ENCODE measurements at regions not wholly inside any gene's neighbourhood (a gene's known extent, or its start where the extent isn't known, plus 50 kb on each side); places are given as distances from the start of the nearest gene placed in this dataset.

DNA sequence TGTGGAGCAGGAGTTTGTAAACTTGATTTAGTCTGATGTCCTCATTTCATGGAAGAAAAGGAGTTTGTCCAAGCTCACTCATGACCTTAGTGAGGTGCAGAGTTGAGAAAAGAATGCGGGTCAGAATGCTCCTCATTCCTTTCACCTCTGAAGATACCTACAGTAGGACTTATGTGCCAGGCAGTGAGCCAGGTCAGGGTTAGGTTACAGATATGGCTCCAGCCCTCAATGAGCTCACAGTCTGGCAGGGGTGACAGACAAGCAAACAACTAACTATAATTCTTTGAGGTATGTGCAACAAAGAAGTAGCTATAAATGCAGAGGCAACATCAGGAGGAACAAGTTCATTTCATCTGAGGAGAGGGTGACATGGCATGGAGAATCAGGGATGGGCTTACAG, 102.5 kb downstream of the SPATA31D1 start:
- no peak overlapping the region for H3T11ph ChIP-seq (ENCODE audit: low read length)
- H2BK5ac ChIP-seq (ENCODE audit: insufficient read length, low read length): no peak overlapping the region
- H3K27ac ChIP-seq (ENCODE audit: insufficient read length, low read depth, low read length): no peak overlapping the region
- no peak overlapping the region for H4K5ac ChIP-seq (ENCODE audit: insufficient read length, low read depth, low read length)
- H3K18ac ChIP-seq (ENCODE audit: insufficient read length, low read depth, low read length): no peak overlapping the region
- H4K8ac ChIP-seq (replicated peaks; ENCODE audit: insufficient read length, low read depth, low read length): no peak overlapping the region
- no peaks in the 10 kb centered on the region for H3K79me1 ChIP-seq (ENCODE audit: insufficient read depth, low read depth, low read length, poor library complexity, severe bottlenecking)
- no peaks in the 10 kb centered on the region for H3K9me3 ChIP-seq (ENCODE audit: control insufficient read depth, low read depth, low read length)
- no peak overlapping the region for H3K4ac ChIP-seq (ENCODE audit: low read depth, low read length)
- no peak overlapping the region for H2AK5ac ChIP-seq (ENCODE audit: insufficient read length, low read length)
- H2BK120ac ChIP-seq (ENCODE audit: low read depth, low read length, poor library complexity, severe bottlenecking): no peak overlapping the region
- Mint-ChIP-seq H3K36me3 (ENCODE audit: insufficient read depth in 1 of 3, low read depth in 3 of 3) (no peaks in the 10 kb centered on the region), H3K4me1 (no peaks in the 10 kb centered on the region), H3K27ac (no peak overlapping the region), H3K4me3 (no peak overlapping the region), H3K9me3 (no peaks in the 10 kb centered on the region; a peak in 1 of 5 replicates), H3K27me3 (ENCODE audit: low read depth) (no peaks in the 10 kb centered on the region)
- H3K4me2 ChIP-seq (ENCODE audit: insufficient read depth, insufficient read length, low read length): no peak overlapping the region
- H2BK12ac ChIP-seq (ENCODE audit: insufficient read length, low read depth, low read length): no peak overlapping the region
- H2BK20ac ChIP-seq (ENCODE audit: low read depth, low read length, poor library complexity, severe bottlenecking): no peak overlapping the region
- H4K20me1 ChIP-seq (ENCODE audit: control insufficient read depth, insufficient read depth, insufficient read length): no peaks in the 10 kb centered on the region
- no CpG with 5 or more reads among the region's 1 CpG for WGBS (ENCODE audit: extremely low coverage, insufficient read length, low lambda C conversion rate)
- no peak overlapping the region for H4K91ac ChIP-seq (ENCODE audit: insufficient read length, low read depth, low read length)
- H3K4me1 ChIP-seq (ENCODE audit: insufficient read depth, low read length): no peaks in the 10 kb centered on the region
- no peaks in the 10 kb centered on the region for H3K79me2 ChIP-seq (ENCODE audit: insufficient read depth, low read length)
- H3K23ac ChIP-seq (ENCODE audit: insufficient read length, low read depth, low read length): no peak overlapping the region
- no peak overlapping the region for H2BK15ac ChIP-seq (ENCODE audit: low read depth, low read length)
- H2AFZ ChIP-seq (ENCODE audit: low read length): no peak overlapping the region
- no peak overlapping the region for H3K9ac ChIP-seq (ENCODE audit: extremely low read depth, insufficient read length, low read length)
- no peak overlapping the region for H3K56ac ChIP-seq (ENCODE audit: insufficient read length, low read depth, low read length)
- no peaks in the 10 kb centered on the region for H3K27me3 ChIP-seq (ENCODE audit: insufficient read depth, low read length)
- DNase-seq: no peak
- TF ChIP-seq, protein P1, sequence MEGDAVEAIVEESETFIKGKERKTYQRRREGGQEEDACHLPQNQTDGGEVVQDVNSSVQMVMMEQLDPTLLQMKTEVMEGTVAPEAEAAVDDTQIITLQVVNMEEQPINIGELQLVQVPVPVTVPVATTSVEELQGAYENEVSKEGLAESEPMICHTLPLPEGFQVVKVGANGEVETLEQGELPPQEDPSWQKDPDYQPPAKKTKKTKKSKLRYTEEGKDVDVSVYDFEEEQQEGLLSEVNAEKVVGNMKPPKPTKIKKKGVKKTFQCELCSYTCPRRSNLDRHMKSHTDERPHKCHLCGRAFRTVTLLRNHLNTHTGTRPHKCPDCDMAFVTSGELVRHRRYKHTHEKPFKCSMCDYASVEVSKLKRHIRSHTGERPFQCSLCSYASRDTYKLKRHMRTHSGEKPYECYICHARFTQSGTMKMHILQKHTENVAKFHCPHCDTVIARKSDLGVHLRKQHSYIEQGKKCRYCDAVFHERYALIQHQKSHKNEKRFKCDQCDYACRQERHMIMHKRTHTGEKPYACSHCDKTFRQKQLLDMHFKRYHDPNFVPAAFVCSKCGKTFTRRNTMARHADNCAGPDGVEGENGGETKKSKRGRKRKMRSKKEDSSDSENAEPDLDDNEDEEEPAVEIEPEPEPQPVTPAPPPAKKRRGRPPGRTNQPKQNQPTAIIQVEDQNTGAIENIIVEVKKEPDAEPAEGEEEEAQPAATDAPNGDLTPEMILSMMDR (conservative IDR thresholded peaks at IDR 0.05): no peak
- H3K23me2 ChIP-seq (ENCODE audit: insufficient read length, low read depth, low read length, poor library complexity, severe bottlenecking): no peaks in the 10 kb centered on the region
- H3K14ac ChIP-seq (ENCODE audit: insufficient read depth, low read length): no peak overlapping the region
